ENCODE measurements at regions not wholly inside any gene's neighbourhood (a gene's known extent, or its start where the extent isn't known, plus 50 kb on each side); places are given as distances from the start of the nearest gene placed in this dataset.

DNA sequence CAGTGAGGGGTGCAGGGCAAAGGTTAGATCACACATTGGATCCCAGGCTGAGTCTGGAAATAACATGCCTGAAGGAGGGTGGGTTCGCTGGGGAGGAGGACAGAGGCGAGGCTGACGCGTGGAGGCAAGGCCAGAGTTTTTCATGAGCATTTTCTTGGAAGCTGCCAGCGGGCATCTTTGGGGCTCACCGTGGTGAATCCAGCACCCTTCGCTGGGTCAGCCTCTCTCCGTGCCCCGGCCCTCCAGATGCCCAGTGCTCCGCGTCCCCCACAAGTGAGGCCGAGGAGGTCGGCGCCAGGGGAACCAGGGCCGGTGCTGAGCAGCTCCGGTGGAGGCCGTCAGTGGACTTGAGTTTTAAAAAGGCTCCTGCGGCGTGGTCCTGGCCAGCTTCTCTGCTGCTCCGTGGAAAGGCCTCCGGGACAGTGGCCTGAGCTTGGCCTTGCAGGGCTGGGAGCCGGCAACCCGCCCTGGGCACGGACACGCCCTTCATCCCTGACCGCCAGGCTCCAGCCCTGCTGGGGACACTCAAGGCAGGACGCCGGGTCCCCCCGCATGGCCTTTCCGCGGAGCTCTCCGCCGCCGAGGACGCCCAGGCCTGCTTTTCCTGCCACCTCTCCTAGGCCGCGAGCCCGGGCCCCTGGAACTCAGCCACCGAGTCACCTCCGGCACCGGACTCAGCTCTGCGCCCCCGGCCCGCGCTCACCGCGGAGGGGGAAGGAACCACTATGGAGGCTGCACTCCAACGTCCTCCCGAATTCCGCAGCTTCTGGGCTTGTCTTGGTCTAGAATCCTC lies 114.3 kb downstream of the THBS2 start:
- no peak for DNase-seq (ENCODE audit: low read depth)
- H3K4me3 ChIP-seq (ENCODE audit: low read length): no peak overlapping the region
- TF ChIP-seq, protein P1, sequence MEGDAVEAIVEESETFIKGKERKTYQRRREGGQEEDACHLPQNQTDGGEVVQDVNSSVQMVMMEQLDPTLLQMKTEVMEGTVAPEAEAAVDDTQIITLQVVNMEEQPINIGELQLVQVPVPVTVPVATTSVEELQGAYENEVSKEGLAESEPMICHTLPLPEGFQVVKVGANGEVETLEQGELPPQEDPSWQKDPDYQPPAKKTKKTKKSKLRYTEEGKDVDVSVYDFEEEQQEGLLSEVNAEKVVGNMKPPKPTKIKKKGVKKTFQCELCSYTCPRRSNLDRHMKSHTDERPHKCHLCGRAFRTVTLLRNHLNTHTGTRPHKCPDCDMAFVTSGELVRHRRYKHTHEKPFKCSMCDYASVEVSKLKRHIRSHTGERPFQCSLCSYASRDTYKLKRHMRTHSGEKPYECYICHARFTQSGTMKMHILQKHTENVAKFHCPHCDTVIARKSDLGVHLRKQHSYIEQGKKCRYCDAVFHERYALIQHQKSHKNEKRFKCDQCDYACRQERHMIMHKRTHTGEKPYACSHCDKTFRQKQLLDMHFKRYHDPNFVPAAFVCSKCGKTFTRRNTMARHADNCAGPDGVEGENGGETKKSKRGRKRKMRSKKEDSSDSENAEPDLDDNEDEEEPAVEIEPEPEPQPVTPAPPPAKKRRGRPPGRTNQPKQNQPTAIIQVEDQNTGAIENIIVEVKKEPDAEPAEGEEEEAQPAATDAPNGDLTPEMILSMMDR (IDR thresholded peaks at IDR 0.05; ENCODE audit: insufficient read depth, low read depth, low read length, missing control alignments): no peak

GRCh38 chr6:169132352-169132940 lies 121.2 kb downstream of the THBS2 start:
- TF ChIP-seq, protein P1 (IDR thresholded peaks at IDR 0.05; ENCODE audit: insufficient read depth, low read depth, low read length, missing control alignments): no peak
- DNase-seq (ENCODE audit: low read depth): no peak

DNA sequence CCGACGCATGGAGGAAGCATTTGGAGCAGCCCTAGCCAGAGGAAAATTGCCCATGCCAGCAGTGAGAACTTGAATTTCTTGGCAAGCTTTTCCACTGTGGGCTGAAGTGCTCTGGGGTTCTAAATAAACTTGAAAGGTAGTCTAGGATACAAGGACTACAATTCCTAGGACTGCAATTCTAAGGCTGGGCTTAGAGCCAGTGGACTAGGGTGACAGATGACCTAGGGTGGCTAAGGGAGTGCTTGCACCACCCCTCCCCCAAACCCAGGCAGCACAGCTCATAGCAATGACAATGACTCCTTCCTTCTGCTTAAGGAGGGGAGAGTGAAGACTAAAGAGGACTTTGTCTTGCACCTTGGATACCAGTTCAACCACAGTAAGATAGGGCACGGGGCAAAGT lies 122.3 kb downstream of the THBS2 start:
- no peak overlapping the region for H3K4me3 ChIP-seq (ENCODE audit: low read length)
- DNase-seq (ENCODE audit: low read depth): no peak
- TF ChIP-seq, protein P1 (IDR thresholded peaks at IDR 0.05; ENCODE audit: insufficient read depth, low read depth, low read length, missing control alignments): no peak

More at GRCh38 chr6:169132352-169132940, 121.2 kb downstream of the THBS2 start:
- H3K4me3 ChIP-seq (ENCODE audit: low read length): no peak overlapping the region

GRCh38 chr6:169130113-169130512 lies 123.5 kb downstream of the THBS2 start:
- TF ChIP-seq, protein P1 (IDR thresholded peaks at IDR 0.05; ENCODE audit: insufficient read depth, low read depth, low read length, missing control alignments): no peak
- no peak for DNase-seq (ENCODE audit: low read depth)
- H3K4me3 ChIP-seq (ENCODE audit: low read length): no peak overlapping the region

DNA sequence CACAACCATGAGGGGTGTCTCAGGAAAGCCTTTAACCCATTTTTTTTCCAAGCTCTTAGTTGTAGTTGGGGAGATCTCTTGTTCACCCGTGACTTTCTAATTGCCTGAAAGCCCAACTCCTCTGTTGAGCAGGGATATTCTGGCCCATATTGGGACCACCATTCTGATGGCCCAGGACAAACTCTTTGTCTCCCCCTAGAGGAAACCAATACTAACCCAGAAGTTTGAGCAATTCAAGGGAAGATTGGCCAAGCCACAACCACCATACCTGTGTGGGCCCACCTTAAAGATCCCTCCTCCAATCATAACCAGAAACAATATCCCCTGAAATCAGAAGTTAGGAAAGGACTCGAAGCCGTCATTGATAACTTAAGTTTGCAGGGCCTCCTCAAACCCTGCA lies 132.6 kb downstream of the THBS2 start:
- TF ChIP-seq, protein P1 (IDR thresholded peaks at IDR 0.05; ENCODE audit: insufficient read depth, low read depth, low read length, missing control alignments): no peak
- no peak for DNase-seq (ENCODE audit: low read depth)
- H3K4me3 ChIP-seq (ENCODE audit: low read length): no peak overlapping the region

DNA sequence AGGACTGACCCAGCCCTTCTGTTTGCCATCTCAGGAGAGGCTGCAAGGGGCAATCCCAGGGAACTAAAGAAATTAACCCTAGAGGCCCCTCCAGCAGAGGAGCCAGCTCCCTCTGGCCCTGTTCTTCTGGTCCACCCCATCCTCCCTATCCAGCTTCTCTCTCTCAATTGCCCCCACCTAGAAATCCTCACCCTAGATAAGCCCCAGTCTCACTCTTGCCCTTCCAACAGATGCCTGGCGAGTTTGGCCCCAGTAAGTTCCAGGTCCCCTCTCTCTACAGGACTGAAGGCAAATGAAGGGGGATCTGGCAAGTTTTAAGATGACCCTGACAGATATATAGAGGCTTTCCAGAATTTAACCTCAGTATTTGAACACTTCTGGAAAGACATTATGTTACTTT lies 134.0 kb downstream of the THBS2 start:
- DNase-seq (ENCODE audit: low read depth): no peak
- TF ChIP-seq, protein P1 (IDR thresholded peaks at IDR 0.05; ENCODE audit: insufficient read depth, low read depth, low read length, missing control alignments): no peak

More for the DNA sequence above, 134.0 kb downstream of the THBS2 start:
- H3K4me3 ChIP-seq (ENCODE audit: low read length): no peak overlapping the region

Measured in epithelial cell of esophagus (primary cell).